ENCODE measurements at regions not wholly inside any gene's neighbourhood (a gene's known extent, or its start where the extent isn't known, plus 50 kb on each side); places are given as distances from the start of the nearest gene placed in this dataset.
A peak's percentile ranks its signal among the peaks of the same experiment; 100 is the strongest.

DNA sequence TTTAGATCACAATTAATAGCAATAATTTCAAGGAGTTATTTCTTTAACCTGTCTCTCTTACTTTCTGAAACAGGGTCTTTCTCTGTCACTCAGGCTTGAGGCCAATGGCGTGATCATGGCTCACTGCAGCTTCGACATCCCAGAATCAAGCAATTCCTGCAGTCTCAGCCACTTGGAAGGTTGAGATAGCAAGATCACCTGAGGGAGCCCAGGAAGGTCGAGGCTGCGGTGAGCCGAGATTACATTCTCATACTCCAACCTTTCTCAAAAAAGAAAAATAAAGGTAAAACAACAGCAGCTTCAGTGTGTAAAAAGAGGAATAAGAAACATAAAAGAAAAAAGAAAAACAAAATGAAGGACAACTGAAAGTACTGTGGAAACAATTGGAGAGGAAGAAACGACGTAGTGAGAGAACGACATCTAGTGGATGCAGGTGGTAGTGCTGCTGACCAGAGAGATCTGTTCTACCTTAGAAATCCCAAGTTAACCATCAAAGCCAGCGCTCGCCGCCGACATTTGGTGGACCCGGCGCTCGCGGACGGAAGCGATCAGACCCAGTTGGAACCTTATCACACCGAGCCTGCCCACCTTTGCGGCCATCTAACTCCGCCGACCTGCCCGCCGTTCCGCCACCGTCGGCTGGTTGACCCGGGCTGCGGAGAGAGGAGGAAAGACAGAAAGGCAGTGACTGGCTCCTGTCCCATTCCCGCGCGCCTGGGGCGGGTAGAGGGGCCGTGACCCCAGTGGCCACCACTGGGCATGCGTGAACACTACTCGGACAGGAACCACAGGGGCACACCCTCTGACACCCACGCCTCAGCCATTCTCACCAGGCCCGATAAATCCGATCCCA lies 196.1 kb downstream of the ALG10 start:
- TF ChIP-seq, protein P1, sequence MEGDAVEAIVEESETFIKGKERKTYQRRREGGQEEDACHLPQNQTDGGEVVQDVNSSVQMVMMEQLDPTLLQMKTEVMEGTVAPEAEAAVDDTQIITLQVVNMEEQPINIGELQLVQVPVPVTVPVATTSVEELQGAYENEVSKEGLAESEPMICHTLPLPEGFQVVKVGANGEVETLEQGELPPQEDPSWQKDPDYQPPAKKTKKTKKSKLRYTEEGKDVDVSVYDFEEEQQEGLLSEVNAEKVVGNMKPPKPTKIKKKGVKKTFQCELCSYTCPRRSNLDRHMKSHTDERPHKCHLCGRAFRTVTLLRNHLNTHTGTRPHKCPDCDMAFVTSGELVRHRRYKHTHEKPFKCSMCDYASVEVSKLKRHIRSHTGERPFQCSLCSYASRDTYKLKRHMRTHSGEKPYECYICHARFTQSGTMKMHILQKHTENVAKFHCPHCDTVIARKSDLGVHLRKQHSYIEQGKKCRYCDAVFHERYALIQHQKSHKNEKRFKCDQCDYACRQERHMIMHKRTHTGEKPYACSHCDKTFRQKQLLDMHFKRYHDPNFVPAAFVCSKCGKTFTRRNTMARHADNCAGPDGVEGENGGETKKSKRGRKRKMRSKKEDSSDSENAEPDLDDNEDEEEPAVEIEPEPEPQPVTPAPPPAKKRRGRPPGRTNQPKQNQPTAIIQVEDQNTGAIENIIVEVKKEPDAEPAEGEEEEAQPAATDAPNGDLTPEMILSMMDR (conservative IDR thresholded peaks at IDR 0.05) = peak; percentile 91
- no peak for TF ChIP-seq EZH2 (IDR thresholded peaks at IDR 0.05; ENCODE audit: low read depth)
